ENCODE measurements at regions not wholly inside any gene's neighbourhood (a gene's known extent, or its start where the extent isn't known, plus 50 kb on each side); places are given as distances from the start of the nearest gene placed in this dataset.
"Not testable (repeated sequence)": the region's sequence is repeated elsewhere in the genome, so short reads cannot be mapped to it uniquely, and the experiment has no call there.

DNA sequence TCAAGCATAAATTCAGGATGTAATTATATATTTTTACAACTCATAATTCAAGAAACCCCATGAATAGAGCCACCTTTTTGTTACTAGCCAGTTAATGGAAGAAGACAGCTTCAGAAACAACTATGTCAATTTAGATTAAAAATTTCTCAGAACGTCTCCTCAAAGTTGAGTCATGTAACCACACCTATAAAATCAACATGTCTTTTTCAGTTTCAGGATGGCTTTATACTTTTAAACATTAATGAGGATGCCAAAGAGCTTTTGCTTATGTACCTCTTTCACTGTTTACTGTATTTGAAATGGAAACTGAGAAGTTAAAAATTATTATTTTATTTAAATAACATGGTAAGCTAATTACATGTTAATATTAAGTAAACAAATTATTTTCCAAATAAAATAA, 280.1 kb downstream of the PTH2R start:
- Histone ChIP-seq H3K4me3 (ENCODE audit: low read length) (no peak overlapping the region), H3K36me3 (ENCODE audit: control insufficient read depth, low read length) (no peaks in the 10 kb centered on the region), H3F3A (ENCODE audit: control insufficient read depth, insufficient read depth) (no peaks in the 10 kb centered on the region), H3K27ac (ENCODE audit: low read depth, low read length) (no peak overlapping the region), H3K79me2 (ENCODE audit: control insufficient read depth, low read length) (no peaks in the 10 kb centered on the region), H3K4me1 (ENCODE audit: control insufficient read depth, low read length) (no peaks in the 10 kb centered on the region), H3K9me3 (ENCODE audit: control insufficient read depth, insufficient read depth, low read length) (no peaks in the 10 kb centered on the region), H3K4me2 (ENCODE audit: low read length) (no peak overlapping the region), H3K9me2 (replicated peaks; ENCODE audit: control insufficient read depth, low read length) (no peaks in the 10 kb centered on the region), H4K20me1 (ENCODE audit: control insufficient read depth, insufficient read depth, low read depth, low read length) (no peaks in the 10 kb centered on the region), H3K27me3 (ENCODE audit: control insufficient read depth, low read length) (no peaks in the 10 kb centered on the region)
- TF ChIP-seq CTCF (IDR thresholded peaks at IDR 0.05; ENCODE audit: low read depth, low read length, poor library complexity, severe bottlenecking) (no peak), EZH2phosphoT487 (IDR thresholded peaks at IDR 0.05; ENCODE audit: borderline replicate concordance, low read length) (no peak)

- H3K9me2 ChIP-seq (replicated peaks; ENCODE audit: control insufficient read depth, low read length); H3K4me3 ChIP-seq (ENCODE audit: low read length); H3K27ac ChIP-seq (ENCODE audit: low read depth, low read length); H3F3A ChIP-seq (ENCODE audit: control insufficient read depth, insufficient read depth); H3K4me2 ChIP-seq (ENCODE audit: low read length); H3K9me3 ChIP-seq (ENCODE audit: control insufficient read depth, insufficient read depth, low read length); H4K20me1 ChIP-seq (ENCODE audit: control insufficient read depth, insufficient read depth, low read depth, low read length); H3K79me2 ChIP-seq (ENCODE audit: control insufficient read depth, low read length); H3K27me3 ChIP-seq (ENCODE audit: control insufficient read depth, low read length); H3K4me1 ChIP-seq (ENCODE audit: control insufficient read depth, low read length); H3K36me3 ChIP-seq (ENCODE audit: control insufficient read depth, low read length): not testable (repeated sequence)
Observed at GRCh38 chr2:208687720-208688119, 281.1 kb downstream of the PTH2R start.

GRCh38 chr2:208698114-208698513, 291.5 kb downstream of the PTH2R start:
- no peaks in the 10 kb centered on the region for H3K4me1 ChIP-seq (ENCODE audit: control insufficient read depth, low read length)
- no peaks in the 10 kb centered on the region for H3K27me3 ChIP-seq (ENCODE audit: control insufficient read depth, low read length)
- no peaks in the 10 kb centered on the region for H3F3A ChIP-seq (ENCODE audit: control insufficient read depth, insufficient read depth)
- no peaks in the 10 kb centered on the region for H3K9me3 ChIP-seq (ENCODE audit: control insufficient read depth, insufficient read depth, low read length)
- H3K27ac ChIP-seq (ENCODE audit: low read depth, low read length), result no peak overlapping the region
- H4K20me1 ChIP-seq (ENCODE audit: control insufficient read depth, insufficient read depth, low read depth, low read length), result no peaks in the 10 kb centered on the region
- no peak overlapping the region for H3K4me3 ChIP-seq (ENCODE audit: low read length)
- H3K9me2 ChIP-seq (replicated peaks; ENCODE audit: control insufficient read depth, low read length), result no peaks in the 10 kb centered on the region
- H3K4me2 ChIP-seq (ENCODE audit: low read length), result no peak overlapping the region
- H3K79me2 ChIP-seq (ENCODE audit: control insufficient read depth, low read length), result no peaks in the 10 kb centered on the region
- TF ChIP-seq EZH2phosphoT487 (IDR thresholded peaks at IDR 0.05; ENCODE audit: borderline replicate concordance, low read length), result no peak
- no peak for TF ChIP-seq CTCF (IDR thresholded peaks at IDR 0.05; ENCODE audit: low read depth, low read length, poor library complexity, severe bottlenecking)
- H3K36me3 ChIP-seq (ENCODE audit: control insufficient read depth, low read length), result no peaks in the 10 kb centered on the region

- Histone ChIP-seq H3F3A (ENCODE audit: control insufficient read depth, insufficient read depth) (no peaks in the 10 kb centered on the region), H3K9me3 (ENCODE audit: control insufficient read depth, insufficient read depth, low read length) (no peaks in the 10 kb centered on the region), H3K4me3 (ENCODE audit: low read length) (no peak overlapping the region), H3K36me3 (ENCODE audit: control insufficient read depth, low read length) (no peaks in the 10 kb centered on the region), H3K4me1 (ENCODE audit: control insufficient read depth, low read length) (no peaks in the 10 kb centered on the region), H3K27ac (ENCODE audit: low read depth, low read length) (no peak overlapping the region), H3K9me2 (replicated peaks; ENCODE audit: control insufficient read depth, low read length) (no peaks in the 10 kb centered on the region), H3K4me2 (ENCODE audit: low read length) (no peak overlapping the region), H3K79me2 (ENCODE audit: control insufficient read depth, low read length) (no peaks in the 10 kb centered on the region), H4K20me1 (ENCODE audit: control insufficient read depth, insufficient read depth, low read depth, low read length) (no peaks in the 10 kb centered on the region), H3K27me3 (ENCODE audit: control insufficient read depth, low read length) (no peaks in the 10 kb centered on the region)
- TF ChIP-seq EZH2phosphoT487 (IDR thresholded peaks at IDR 0.05; ENCODE audit: borderline replicate concordance, low read length), result no peak
- no peak for TF ChIP-seq CTCF (IDR thresholded peaks at IDR 0.05; ENCODE audit: low read depth, low read length, poor library complexity, severe bottlenecking)
Observed at GRCh38 chr2:208708486-208708885, 301.9 kb downstream of the PTH2R start.
